ENCODE measurements at regions not wholly inside any gene's neighbourhood (a gene's known extent, or its start where the extent isn't known, plus 50 kb on each side); places are given as distances from the start of the nearest gene placed in this dataset.

DNA sequence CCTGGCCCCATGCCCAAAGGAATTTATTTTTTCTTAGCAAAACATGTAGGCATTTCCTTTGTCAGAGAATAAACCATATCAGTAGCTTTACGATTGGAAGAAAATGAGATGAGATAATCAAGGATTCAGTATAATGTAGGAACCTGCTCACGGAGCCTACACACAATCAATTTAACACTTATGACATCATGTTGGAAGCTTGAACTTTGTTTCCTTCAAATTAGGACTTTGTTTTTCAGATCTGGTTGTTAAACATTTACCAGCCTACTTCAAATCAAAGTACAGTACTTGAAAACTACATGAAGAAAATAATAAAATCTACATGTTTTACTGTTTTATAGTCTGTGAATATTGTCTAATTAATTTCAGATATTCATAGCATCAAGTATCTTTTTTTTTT lies 639.0 kb upstream of the ATXN8OS start:
- no peaks in the 10 kb centered on the region for H3K27me3 Mint-ChIP-seq
- DNase-seq (no peak), ATAC-seq (no peak)
- POLR2A ChIA-PET = no interaction called here
- H3K4me3 Mint-ChIP-seq = no peak overlapping the region
- H3K36me3 Mint-ChIP-seq = no peaks in the 10 kb centered on the region
- H3K4me1 Mint-ChIP-seq = no peaks in the 10 kb centered on the region
- no peak overlapping the region for H3K27ac Mint-ChIP-seq
- H3K9me3 Mint-ChIP-seq = peaks cover 4 to 21% (median 12%) of the 10 kb centered on the region in 9 donors

DNA sequence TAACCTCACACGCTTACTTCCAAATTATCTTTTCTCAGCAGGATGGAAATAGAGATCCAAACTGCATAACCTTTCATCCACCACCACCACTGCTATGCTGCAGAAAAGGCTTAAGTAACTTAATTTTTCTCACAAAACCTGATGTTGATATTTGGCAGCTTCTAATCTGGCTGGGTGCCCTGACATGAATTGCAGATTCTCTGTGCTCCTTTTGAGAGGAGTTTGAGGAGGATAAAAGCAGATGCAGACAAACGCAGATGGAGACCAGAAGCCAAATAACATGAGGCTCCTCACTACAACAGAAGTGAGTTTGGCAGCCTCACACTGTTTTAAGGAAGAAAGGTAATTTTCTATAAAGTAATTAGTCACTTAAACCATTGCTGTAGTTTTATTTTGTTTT lies 646.2 kb upstream of the ATXN8OS start:
- H3K4me1 Mint-ChIP-seq = no peaks in the 10 kb centered on the region
- POLR2A ChIA-PET = no interaction called here
- no peaks in the 10 kb centered on the region for H3K27me3 Mint-ChIP-seq
- H3K4me3 Mint-ChIP-seq = no peak overlapping the region
- H3K9me3 Mint-ChIP-seq = peaks cover 3 to 32% (median 9%) of the 10 kb centered on the region in 9 donors
- no peak overlapping the region for H3K27ac Mint-ChIP-seq
- no peak for DNase-seq
- H3K36me3 Mint-ChIP-seq = no peaks in the 10 kb centered on the region
- ATAC-seq = no peak

DNA sequence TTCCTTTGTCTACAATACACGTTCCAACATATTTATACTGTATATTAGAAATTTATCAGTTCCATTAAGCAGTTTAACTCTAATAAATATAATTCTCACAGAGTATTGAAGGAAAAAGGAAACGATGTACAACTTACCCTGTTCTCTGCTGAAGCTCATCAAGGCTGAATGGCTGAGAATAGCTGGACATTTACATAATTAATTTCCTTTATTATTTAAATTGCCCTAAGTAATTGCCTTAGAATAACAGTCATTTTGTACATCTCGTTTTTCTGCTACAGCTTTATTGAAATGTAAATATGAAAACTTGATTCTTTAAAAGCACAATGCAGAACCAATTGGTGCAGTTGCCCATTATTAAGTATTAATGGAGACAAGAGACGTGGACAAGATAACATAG lies 648.3 kb upstream of the ATXN8OS start:
- Mint-ChIP-seq H3K36me3 (no peaks in the 10 kb centered on the region), H3K4me3 (no peak overlapping the region), H3K27me3 (no peaks in the 10 kb centered on the region), H3K9me3 (peaks cover 3 to 21% (median 7%) of the 10 kb centered on the region in 9 donors), H3K27ac (no peak overlapping the region), H3K4me1 (no peaks in the 10 kb centered on the region)
- DNase-seq (no peak), ATAC-seq (no peak)
- POLR2A ChIA-PET = no interaction called here

DNA sequence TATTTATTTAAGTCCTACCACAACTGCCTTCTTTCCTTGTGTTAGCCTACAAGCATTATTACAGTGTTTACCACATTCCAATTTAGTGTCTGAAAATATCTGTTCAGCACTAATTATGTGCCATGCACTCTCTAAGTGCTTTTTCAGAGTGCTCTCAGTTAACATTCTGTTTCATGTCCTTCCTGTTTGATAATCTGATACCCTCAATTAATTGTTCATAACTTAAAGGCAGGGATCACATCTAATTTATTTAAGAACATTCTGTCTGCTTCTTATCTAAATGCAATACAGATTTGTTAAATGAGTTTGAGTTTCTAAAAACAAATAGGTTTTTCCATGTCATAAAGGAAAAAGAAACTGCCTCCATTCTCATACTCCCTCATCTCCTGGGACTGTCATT lies 649.6 kb upstream of the ATXN8OS start:
- Mint-ChIP-seq H3K27ac (no peak overlapping the region), H3K36me3 (no peaks in the 10 kb centered on the region), H3K9me3 (peaks cover 0 to 23% (median 5%) of the 10 kb centered on the region in 9 donors), H3K4me1 (no peaks in the 10 kb centered on the region), H3K27me3 (no peaks in the 10 kb centered on the region), H3K4me3 (no peak overlapping the region)
- POLR2A ChIA-PET = no interaction called here
- no peak for DNase-seq
- ATAC-seq = no peak

DNA sequence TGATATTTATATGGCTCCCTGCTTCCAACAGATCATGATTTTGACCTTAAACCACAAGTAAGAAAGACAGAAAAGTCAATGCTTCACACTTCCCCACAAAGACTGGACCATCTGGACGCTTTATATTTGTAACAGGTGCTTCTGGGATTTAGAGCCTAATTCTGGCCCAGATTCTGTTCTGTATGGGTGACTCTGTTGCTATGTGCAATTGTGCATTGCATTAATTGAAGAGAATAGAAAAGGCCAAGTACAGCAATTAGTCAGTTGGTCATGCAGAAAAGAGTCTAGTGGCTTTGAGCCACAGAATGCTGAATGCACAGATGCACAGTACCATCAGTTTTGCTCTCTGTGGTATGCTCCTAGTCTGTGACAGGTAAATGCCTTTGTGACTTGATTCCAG lies 657.4 kb upstream of the ATXN8OS start:
- Mint-ChIP-seq H3K4me1 (no peaks in the 10 kb centered on the region), H3K9me3 (peaks cover 4 to 17% (median 10%) of the 10 kb centered on the region in 9 donors), H3K4me3 (no peak overlapping the region), H3K27me3 (no peaks in the 10 kb centered on the region), H3K27ac (no peak overlapping the region), H3K36me3 (no peaks in the 10 kb centered on the region)
- DNase-seq (no peak), ATAC-seq (no peak)
- POLR2A ChIA-PET = no interaction called here

DNA sequence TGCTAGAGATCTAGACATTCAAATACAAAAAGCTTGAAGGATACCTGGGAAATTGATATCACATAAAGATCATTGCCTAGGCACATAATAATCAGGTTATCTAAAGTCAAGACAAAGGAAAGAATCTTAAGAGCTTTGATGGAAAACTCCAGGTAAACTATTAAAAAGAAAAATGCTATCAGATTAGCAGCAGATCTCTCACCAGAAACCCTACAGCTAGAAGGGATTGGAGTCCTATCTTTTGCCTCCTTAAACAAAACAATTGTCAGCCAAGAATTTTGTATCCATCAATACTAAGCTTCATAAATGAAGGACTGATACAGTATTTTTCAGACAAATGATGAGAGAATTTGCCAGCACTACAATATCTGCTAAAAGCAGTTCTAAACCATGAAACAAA lies 682.4 kb upstream of the ATXN8OS start:
- Mint-ChIP-seq H3K36me3 (peaks cover 0 to 31% (median 0%) of the 10 kb centered on the region in 3 donors), H3K9me3 (peaks cover 15 to 82% (median 51%) of the 10 kb centered on the region in 9 donors), H3K4me1 (no peaks in the 10 kb centered on the region), H3K27me3 (no peaks in the 10 kb centered on the region), H3K4me3 (no peak overlapping the region), H3K27ac (no peak overlapping the region)
- POLR2A ChIA-PET = no interaction called here
- DNase-seq = no peak
- ATAC-seq = no peak

DNA sequence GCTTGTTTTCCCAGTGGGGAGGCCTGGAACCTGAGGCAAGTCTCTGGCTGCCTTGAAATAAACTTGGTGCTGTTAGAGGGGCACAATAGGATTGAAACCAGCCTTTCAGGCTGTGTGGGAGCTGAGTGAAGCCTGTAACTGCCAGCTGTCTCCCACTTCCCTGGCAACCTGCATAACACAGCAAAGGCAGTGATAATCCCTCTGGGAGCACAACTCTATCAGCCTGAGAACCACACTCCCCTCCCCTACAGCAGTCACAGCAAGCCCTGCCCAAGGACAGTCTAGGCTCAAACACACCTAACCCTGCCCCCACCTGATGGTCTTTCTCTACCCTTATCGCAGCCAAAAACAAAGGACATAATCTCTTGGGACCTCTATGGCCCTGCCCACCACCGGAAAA lies 683.8 kb upstream of the ATXN8OS start:
- H3K27ac Mint-ChIP-seq = no peak overlapping the region
- DNase-seq = no peak
- no peaks in the 10 kb centered on the region for H3K4me1 Mint-ChIP-seq
- H3K36me3 Mint-ChIP-seq = peaks cover 0 to 33% (median 0%) of the 10 kb centered on the region in 3 donors
- ATAC-seq = no peak
- POLR2A ChIA-PET = no interaction called here
- H3K4me3 Mint-ChIP-seq = no peak overlapping the region
- H3K27me3 Mint-ChIP-seq = no peaks in the 10 kb centered on the region
- H3K9me3 Mint-ChIP-seq = peaks cover 13 to 70% (median 46%) of the 10 kb centered on the region in 9 donors

DNA sequence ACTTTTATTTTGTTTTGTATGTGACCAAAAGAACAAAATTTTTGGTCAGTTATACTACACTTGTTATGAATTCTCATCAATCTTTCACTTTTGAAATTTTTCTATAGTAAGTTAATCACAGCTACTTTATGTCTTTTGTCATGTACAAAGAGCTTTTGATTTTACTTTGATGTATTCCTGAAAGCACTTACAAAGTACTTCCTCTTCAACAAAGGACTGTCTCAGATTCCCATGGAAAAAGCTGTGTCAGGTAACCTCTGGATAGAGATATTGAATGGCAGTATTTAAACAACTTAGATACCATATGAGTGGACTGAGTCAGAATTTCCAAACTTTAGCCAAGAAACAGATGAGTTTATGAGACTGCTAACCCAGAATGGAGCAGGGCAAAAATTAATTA lies 689.3 kb upstream of the ATXN8OS start:
- POLR2A ChIA-PET = no interaction called here
- ATAC-seq = no peak
- H3K9me3 Mint-ChIP-seq = peaks cover 2 to 37% (median 15%) of the 10 kb centered on the region in 9 donors
- no peak for DNase-seq
- no peak overlapping the region for H3K4me3 Mint-ChIP-seq
- peaks cover 0 to 11% (median 0%) of the 10 kb centered on the region in 3 donors for H3K36me3 Mint-ChIP-seq
- H3K4me1 Mint-ChIP-seq = no peaks in the 10 kb centered on the region
- no peaks in the 10 kb centered on the region for H3K27me3 Mint-ChIP-seq
- H3K27ac Mint-ChIP-seq = no peak overlapping the region

DNA sequence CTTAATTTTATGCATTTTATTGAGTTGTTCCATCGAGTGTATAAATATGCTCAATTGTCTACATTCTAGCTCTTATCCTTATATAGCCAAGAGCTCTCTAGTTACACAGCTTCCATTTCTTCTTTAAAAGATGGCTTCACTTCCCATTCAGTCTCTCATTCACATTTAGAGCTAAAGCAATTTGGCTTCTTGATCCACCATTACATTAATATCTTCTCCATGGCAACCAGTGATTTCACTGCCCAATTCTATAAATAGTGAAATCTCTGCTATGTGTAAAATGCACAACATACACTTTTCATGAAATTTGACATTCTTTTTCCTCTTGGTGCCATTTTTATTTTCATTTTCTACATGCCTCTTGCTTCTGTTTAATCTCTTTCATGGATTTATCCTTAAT lies 696.9 kb upstream of the ATXN8OS start:
- POLR2A ChIA-PET = no interaction called here
- no peaks in the 10 kb centered on the region for H3K4me1 Mint-ChIP-seq
- H3K36me3 Mint-ChIP-seq = no peaks in the 10 kb centered on the region
- H3K4me3 Mint-ChIP-seq = no peak overlapping the region
- peaks cover 4 to 32% (median 15%) of the 10 kb centered on the region in 9 donors for H3K9me3 Mint-ChIP-seq
- H3K27ac Mint-ChIP-seq = no peak overlapping the region
- DNase-seq = no peak
- H3K27me3 Mint-ChIP-seq = no peaks in the 10 kb centered on the region
- ATAC-seq = no peak

DNA sequence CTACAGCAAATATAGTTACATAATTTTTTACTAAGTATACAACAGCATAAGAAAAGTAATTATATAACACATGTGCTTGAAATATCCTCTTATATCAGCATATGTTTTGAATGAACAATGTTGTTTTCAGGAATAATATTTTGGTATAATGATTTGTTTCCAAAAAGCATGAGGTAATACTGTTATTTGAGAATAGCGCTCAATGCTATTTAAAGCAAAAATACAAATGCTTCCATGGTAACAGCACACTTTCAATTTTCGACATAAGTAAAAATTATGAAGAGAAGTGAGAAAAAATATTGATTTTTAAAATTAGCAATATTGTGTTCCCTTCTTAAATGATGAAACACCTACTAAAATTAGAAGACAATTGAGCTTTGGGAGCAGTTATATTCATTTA lies 715.9 kb upstream of the ATXN8OS start:
- DNase-seq = no peak
- H3K4me3 Mint-ChIP-seq = no peak overlapping the region
- H3K36me3 Mint-ChIP-seq = no peaks in the 10 kb centered on the region
- no peak for ATAC-seq
- H3K9me3 Mint-ChIP-seq = peaks cover 3 to 31% (median 13%) of the 10 kb centered on the region in 9 donors
- no peaks in the 10 kb centered on the region for H3K4me1 Mint-ChIP-seq
- POLR2A ChIA-PET = no interaction called here
- no peaks in the 10 kb centered on the region for H3K27me3 Mint-ChIP-seq
- no peak overlapping the region for H3K27ac Mint-ChIP-seq

DNA sequence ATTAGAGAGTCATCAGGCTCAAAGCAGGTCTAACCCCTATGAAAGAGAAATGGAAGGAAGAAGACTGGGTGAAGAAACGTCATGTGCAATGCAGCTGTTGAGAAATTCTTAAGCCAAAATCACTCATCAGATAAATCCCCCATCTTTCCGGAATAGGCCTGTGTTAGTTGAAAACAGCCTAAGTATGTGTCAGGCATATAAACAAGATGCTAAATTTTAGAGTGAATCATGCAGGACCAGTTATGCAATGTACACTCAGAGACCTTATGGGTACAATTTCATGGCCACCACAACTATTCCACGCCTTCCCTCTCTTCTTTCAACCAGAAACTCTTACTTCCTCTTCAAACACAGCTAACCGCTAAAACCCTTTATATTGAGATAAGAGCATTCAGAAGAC lies 717.7 kb upstream of the ATXN8OS start:
- no peaks in the 10 kb centered on the region for H3K27me3 Mint-ChIP-seq
- no peak for ATAC-seq
- POLR2A ChIA-PET = no interaction called here
- H3K9me3 Mint-ChIP-seq = peaks cover 0 to 25% (median 12%) of the 10 kb centered on the region in 9 donors
- H3K4me1 Mint-ChIP-seq = no peaks in the 10 kb centered on the region
- no peak for DNase-seq
- no peak overlapping the region for H3K27ac Mint-ChIP-seq
- H3K36me3 Mint-ChIP-seq = no peaks in the 10 kb centered on the region
- H3K4me3 Mint-ChIP-seq = no peak overlapping the region

DNA sequence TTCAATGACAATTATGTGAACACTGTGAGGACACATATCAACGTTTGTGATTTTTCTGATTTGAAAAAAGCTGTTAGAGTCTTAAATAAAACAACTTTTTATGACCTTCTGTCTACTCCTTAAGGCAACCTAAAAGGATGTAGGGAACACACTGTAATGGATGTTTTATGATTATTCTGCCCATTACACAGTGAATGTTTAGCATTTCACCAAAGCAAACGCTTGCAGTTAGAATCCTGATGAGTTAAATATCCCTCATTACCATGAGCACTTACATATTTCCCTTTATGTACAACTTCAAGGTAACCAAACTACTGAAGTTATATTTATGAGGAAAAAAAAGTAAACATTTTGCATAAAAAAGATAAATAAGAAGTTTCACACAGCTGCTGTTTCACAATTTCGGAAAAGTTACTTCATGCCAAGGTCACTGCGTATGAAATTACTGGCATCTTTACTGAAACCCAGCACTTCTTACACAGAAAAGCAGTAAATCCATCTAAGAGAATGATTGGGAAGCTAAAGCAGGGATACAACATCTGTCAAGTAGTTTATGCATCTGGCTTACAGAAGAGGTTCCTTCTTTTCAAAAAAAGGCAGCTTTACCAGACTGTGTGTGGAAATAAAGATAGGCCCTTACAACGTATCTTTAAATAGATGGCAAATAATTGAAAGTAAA lies 733.7 kb upstream of the ATXN8OS start:
- no peak overlapping the region for H3K27ac Mint-ChIP-seq

DNA sequence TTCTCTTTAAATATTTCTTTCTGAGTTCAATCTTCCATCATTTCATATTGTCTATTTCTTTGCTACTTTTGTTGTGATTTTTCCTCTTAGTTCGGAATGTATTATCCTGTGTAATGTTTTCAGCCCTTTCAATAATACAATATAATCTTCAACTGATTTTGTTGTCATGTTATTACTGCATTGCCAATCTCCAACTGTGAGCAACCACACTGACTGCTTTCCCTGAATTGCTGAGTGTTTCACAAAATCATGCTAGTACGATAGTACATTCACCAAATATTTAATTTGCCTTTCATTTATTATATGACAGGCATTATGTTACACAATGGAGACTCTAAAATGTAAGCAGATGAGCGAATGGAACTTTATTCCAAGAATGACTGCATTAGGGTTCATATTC lies 744.3 kb upstream of the ATXN8OS start:
- no peaks in the 10 kb centered on the region for H3K27me3 Mint-ChIP-seq
- DNase-seq (no peak), ATAC-seq (no peak)
- peaks cover 0 to under 1% (median 0%) of the 10 kb centered on the region in 3 donors for H3K36me3 Mint-ChIP-seq
- no peak overlapping the region for H3K4me3 Mint-ChIP-seq
- H3K9me3 Mint-ChIP-seq = peaks cover 12 to 57% (median 24%) of the 10 kb centered on the region in 9 donors
- H3K4me1 Mint-ChIP-seq = no peaks in the 10 kb centered on the region
- POLR2A ChIA-PET = no interaction called here
- H3K27ac Mint-ChIP-seq = no peak overlapping the region

More for the DNA sequence above, 733.7 kb upstream of the ATXN8OS start:
- DNase-seq = no peak
- Mint-ChIP-seq H3K36me3 (no peaks in the 10 kb centered on the region), H3K27me3 (no peaks in the 10 kb centered on the region), H3K4me3 (no peak overlapping the region), H3K9me3 (peaks cover 0 to 16% (median 9%) of the 10 kb centered on the region in 9 donors), H3K4me1 (no peaks in the 10 kb centered on the region)
- no peak for ATAC-seq
- POLR2A ChIA-PET = no interaction called here

DNA sequence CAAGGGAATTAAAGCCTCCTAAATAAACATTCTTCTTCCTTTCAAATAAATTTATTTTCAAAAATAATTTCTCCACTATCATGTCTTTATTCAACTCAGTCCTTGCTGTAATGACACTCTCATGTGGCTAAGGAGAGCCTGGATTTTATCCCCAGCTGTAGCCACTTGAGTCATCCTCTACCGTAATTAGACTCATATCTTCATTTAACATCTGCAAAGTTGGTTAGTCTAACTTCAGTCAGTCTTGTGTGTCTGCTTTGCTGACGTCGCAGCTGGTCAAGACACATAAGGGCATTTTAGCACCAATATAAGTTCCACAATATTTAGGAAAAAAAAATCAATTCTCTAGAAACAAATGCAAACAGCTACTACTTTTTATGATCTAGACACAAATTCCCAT lies 776.4 kb upstream of the ATXN8OS start:
- no peaks in the 10 kb centered on the region for H3K27me3 Mint-ChIP-seq
- POLR2A ChIA-PET = no interaction called here
- ATAC-seq (no peak), DNase-seq (no peak)
- no peak overlapping the region for H3K4me3 Mint-ChIP-seq
- no peaks in the 10 kb centered on the region for H3K36me3 Mint-ChIP-seq
- H3K27ac Mint-ChIP-seq = no peak overlapping the region
- no peaks in the 10 kb centered on the region for H3K4me1 Mint-ChIP-seq
- H3K9me3 Mint-ChIP-seq = peaks cover 4 to 23% (median 8%) of the 10 kb centered on the region in 9 donors

All from naive thymus-derived CD8-positive, alpha-beta T cell (primary cell).